ENCODE measurements at regions not wholly inside any gene's neighbourhood (a gene's known extent, or its start where the extent isn't known, plus 50 kb on each side); places are given as distances from the start of the nearest gene placed in this dataset.

DNA sequence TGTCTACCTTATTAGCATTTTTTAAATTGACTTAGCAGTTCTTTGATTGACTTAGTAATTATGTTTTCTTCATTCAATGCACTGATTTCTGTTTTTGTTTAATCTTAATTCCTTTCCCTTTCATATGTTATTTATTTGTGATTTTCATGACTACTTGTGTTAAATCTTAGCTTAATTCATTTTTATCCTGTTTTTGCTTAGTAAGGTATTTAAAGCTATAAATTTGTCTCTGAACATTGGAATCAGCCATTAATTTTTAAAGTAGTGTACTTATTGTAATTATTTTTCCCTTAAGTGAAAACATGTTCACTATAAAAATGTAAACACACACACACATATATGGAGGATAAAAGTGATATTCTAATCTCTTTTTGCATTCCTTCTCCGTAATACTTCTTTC is 109.1 kb upstream of the DIPK2B start:
- no peak for DNase-seq (ENCODE audit: low read depth in 2 of 2)

DNA sequence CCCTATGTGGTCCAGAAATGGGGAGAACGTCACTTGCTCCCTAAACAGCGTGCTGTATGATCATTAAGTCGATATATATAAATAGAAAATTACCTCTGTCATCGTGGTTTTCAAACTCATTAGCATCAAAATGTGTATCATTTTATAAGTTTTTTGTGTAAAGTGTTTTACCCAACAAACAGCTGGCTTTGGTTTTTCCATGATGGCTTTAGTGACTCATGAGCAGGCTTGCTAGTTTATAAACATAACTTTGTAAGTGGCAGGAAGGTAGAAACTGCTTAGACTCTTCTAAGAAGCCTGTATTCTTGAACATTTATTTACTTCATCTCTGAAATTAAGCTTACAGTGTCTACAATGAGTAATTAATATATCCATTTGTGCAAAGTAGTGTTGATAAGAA is 108.4 kb upstream of the DIPK2B start:
- DNase-seq (ENCODE audit: low read depth in 2 of 2), result no peak

DNA sequence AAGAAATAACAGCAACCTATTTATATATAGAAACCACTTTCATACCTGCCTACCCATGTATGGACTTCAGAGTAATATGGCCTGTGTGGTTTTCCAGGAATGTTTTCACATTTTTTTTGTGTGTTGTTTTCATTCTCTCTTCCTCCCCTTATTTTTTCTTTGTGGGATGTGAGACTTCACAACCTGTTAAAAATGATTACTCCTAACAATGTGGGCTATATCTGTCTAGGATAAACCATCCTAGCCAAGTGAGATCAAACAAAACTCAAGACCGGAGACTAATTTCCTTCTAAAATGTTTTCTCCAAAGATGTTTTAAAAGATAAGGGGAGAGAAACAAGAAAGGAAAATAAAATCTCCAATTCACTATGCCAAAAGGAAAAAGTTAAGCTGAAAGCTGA is 106.1 kb upstream of the DIPK2B start:
- DNase-seq (ENCODE audit: low read depth in 2 of 2), result no peak

GRCh38 chrX:45300638-45301037 is 100.0 kb upstream of the DIPK2B start:
- DNase-seq (ENCODE audit: low read depth in 2 of 2), result no peak

- DNase-seq (ENCODE audit: low read depth in 2 of 2), result no peak
These were observed 94.7 kb upstream of the DIPK2B start for GRCh38 chrX:45295259-45295986.

DNA sequence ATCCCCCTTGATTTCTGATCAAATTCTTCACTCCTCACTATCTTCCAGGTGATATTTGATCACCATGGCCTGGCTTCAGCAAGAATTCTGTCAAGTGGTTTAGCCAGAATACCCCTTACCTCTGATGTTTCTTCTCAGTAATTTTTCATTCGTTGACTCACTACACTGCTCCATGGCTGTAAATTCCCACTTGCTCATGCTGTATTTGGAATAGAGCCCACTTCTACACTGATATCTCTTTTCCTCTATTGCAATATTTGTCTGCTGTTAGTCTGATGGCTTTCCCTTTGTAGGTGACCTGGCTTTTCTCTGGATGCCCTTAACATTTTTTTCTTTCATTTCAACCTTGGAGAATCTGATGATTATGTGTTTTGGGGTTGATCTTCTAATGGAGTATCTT is 73.9 kb upstream of the DIPK2B start:
- no peak for DNase-seq (ENCODE audit: low read depth in 2 of 2)

GRCh38 chrX:45267007-45267406 is 66.3 kb upstream of the DIPK2B start:
- no peak for DNase-seq (ENCODE audit: low read depth in 2 of 2)

DNA sequence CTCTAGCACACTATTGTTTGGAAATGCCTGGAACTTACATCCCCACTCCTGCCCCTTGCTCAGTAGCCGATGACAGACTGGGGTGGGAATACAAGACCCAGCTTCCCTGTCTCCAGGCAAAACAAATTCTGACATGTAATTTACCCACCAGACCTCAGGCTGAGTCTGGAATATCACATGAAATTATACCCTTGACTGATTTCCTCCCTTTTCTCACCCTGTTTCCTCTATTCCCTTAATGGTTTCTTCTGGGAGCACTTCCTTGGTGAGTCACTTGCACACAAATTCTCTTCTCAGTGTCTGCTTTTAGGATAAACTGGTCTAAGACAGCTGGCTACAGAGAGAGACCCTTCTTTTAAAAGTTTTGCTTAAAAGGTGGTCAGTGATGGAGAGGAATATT is 65.8 kb upstream of the DIPK2B start:
- no peak for DNase-seq (ENCODE audit: low read depth in 2 of 2)

DNA sequence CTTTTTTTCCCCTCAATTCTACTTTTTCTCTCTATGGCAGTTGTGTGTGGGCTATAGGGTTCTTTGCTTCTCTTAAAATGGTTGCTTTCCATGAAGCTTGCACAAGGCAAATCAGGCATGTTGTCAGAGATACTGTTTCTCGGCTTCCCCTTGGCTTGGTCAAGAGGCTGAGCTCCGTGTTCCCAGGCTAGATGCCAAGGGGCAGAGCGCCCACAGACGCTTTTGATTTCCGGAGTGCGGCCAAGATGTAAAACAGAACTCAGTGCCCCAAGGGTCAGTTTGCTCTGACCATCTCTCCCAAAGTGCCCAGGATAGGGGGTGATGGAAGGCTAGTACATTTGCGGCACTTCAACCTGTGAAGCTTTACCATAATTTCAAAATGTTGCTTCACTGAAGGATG is 64.2 kb upstream of the DIPK2B start:
- no peak for DNase-seq (ENCODE audit: low read depth in 2 of 2)

- DNase-seq (ENCODE audit: low read depth in 2 of 2), result no peak
These were observed 60.8 kb upstream of the DIPK2B start for GRCh38 chrX:45261471-45261870.

DNA sequence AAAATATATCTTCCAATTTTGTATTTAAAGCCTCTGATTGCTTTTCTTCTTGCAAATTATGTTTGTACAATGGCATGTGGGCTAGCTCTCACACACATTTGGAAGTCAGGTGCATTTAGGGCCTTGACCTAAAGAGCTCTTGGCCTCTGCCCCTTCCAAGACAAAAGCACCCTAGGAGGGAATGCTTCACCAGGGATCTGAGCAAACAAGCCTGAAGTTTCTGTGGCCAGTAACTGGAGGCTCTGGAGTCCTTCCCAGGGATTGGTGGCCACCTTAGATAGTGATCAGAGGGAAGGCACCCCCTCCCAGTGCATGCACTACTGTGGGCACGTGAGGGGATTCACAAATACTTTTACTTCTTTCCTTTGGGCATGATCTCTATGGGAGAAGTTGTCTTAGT is 60.3 kb upstream of the DIPK2B start:
- DNase-seq (ENCODE audit: low read depth in 2 of 2), result no peak

DNA sequence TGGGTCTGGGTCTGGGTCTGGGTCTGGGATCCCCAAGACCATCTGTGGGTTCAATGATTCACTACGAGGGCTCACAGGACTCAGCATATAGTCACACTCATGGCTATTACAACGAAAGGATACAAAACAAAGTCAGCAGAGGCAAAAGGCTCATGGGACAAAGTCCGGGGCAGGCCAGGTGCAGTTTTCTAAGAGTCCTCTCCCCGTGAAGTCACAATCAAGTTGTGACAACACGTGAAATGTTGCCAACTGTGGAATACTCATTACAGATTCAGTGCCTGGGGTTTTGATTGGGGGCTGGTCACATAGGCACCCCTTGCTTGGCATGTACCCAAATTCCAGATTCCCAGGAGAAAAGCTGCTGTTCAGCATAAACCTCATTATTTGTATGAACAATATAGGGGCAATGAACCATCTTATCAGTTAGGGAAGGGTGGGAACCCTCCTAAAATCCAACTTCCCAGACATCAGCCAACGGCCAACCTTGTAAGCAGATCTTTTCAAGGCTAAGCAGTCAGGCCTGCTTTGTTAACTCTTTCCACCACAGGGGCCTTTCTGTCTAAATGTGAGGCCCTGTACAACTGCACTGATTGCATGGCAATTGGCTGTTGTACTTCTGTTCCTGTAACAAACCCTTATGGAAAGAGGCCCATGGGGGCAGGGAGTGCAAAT is 58.2 kb upstream of the DIPK2B start:
- DNase-seq (ENCODE audit: low read depth in 2 of 2), result no peak
